ENCODE measurements at regions not wholly inside any gene's neighbourhood (a gene's known extent, or its start where the extent isn't known, plus 50 kb on each side); places are given as distances from the start of the nearest gene placed in this dataset.

- no peak for DNase-seq (ENCODE audit: low read depth)
Measured at GRCh38 chr17:33976831-33977230, 278.3 kb upstream of the CCL2 start.

GRCh38 chr17:33977729-33978514 lies 277.2 kb upstream of the CCL2 start:
- peak; percentile 42 for DNase-seq (ENCODE audit: low read depth)

- no peak for DNase-seq (ENCODE audit: low read depth)
Measured at GRCh38 chr17:33978889-33979288, 276.2 kb upstream of the CCL2 start.

- DNase-seq (ENCODE audit: low read depth): no peak
Measured at GRCh38 chr17:33980193-33980592, 274.9 kb upstream of the CCL2 start.

GRCh38 chr17:33981711-33982601 lies 273.1 kb upstream of the CCL2 start:
- DNase-seq (ENCODE audit: low read depth): no peak

GRCh38 chr17:33982909-33983308 lies 272.2 kb upstream of the CCL2 start:
- DNase-seq (ENCODE audit: low read depth): no peak

- no peak for DNase-seq (ENCODE audit: low read depth)
Measured at GRCh38 chr17:33983824-33984574, 271.1 kb upstream of the CCL2 start.

- DNase-seq (ENCODE audit: low read depth): no peak
Measured at GRCh38 chr17:33986088-33986487, 269.0 kb upstream of the CCL2 start.

- no peak for DNase-seq (ENCODE audit: low read depth)
Measured at GRCh38 chr17:33986566-33986965, 268.5 kb upstream of the CCL2 start.

- DNase-seq (ENCODE audit: low read depth): no peak
Measured at GRCh38 chr17:33987162-33987561, 267.9 kb upstream of the CCL2 start.

- no peak for DNase-seq (ENCODE audit: low read depth)
Measured at GRCh38 chr17:33989361-33990148, 265.5 kb upstream of the CCL2 start.

GRCh38 chr17:33990943-33991706 lies 264.0 kb upstream of the CCL2 start:
- DNase-seq (ENCODE audit: low read depth): peak; percentile 33

GRCh38 chr17:33992113-33992512 lies 263.0 kb upstream of the CCL2 start:
- DNase-seq (ENCODE audit: low read depth): no peak

- no peak for DNase-seq (ENCODE audit: low read depth)
Measured at GRCh38 chr17:34000639-34001038, 254.4 kb upstream of the CCL2 start.

GRCh38 chr17:34001246-34001645 lies 253.8 kb upstream of the CCL2 start:
- DNase-seq (ENCODE audit: low read depth): no peak

- no peak for DNase-seq (ENCODE audit: low read depth)
Measured at GRCh38 chr17:34006126-34006525, 249.0 kb upstream of the CCL2 start.

GRCh38 chr17:34008125-34008524 lies 247.0 kb upstream of the CCL2 start:
- no peak for DNase-seq (ENCODE audit: low read depth)

- peak; percentile 41 for DNase-seq (ENCODE audit: low read depth)
Measured at GRCh38 chr17:34009912-34010311, 245.2 kb upstream of the CCL2 start.

GRCh38 chr17:34010534-34010933 lies 244.6 kb upstream of the CCL2 start:
- DNase-seq (ENCODE audit: low read depth): no peak

- no peak for DNase-seq (ENCODE audit: low read depth)
Measured at GRCh38 chr17:34011599-34011998, 243.5 kb upstream of the CCL2 start.

Data from M059J (cell line).